ENCODE measurements at regions not wholly inside any gene's neighbourhood (a gene's known extent, or its start where the extent isn't known, plus 50 kb on each side); places are given as distances from the start of the nearest gene placed in this dataset.

- ChIA-PET CTCF (no interaction called here), POLR2A (no interaction called here)
- DNase-seq (ENCODE audit: extremely low spot score), result no peak
- TF ChIP-seq ARNT (IDR thresholded peaks at IDR 0.05), result no peak
These were observed 56.4 kb upstream of the DDIT4L start for GRCh38 chr4:100246697-100247096.

- DNase-seq (ENCODE audit: extremely low spot score), result no peak
- ChIA-PET CTCF (no interaction called here), POLR2A (no interaction called here)
- TF ChIP-seq BHLHE40 (IDR thresholded peaks at IDR 0.05; ENCODE audit: borderline replicate concordance) (no peak), NFRKB (IDR thresholded peaks at IDR 0.05) (no peak), TARDBP (IDR thresholded peaks at IDR 0.05) (no peak), SUZ12 (IDR thresholded peaks at IDR 0.05) (no peak), L3MBTL2 (conservative IDR thresholded peaks at IDR 0.05) (no peak), FOXA1 (IDR thresholded peaks at IDR 0.05) (no peak), SP1 (IDR thresholded peaks at IDR 0.05) (no peak), CTBP1 (IDR thresholded peaks at IDR 0.05; ENCODE audit: borderline replicate concordance) (no peak), ZNF384 (IDR thresholded peaks at IDR 0.05) (no peak), ARNT (IDR thresholded peaks at IDR 0.05) (no peak), FOXK2 (IDR thresholded peaks at IDR 0.05) (no peak), HDGF (IDR thresholded peaks at IDR 0.05; ENCODE audit: borderline replicate concordance) (no peak), PKNOX1 (IDR thresholded peaks at IDR 0.05) (no peak), FOXM1 (IDR thresholded peaks at IDR 0.05; ENCODE audit: borderline replicate concordance) (no peak), ELF4 (IDR thresholded peaks at IDR 0.05) (no peak), LEF1 (IDR thresholded peaks at IDR 0.05; ENCODE audit: borderline replicate concordance) (no peak)
These were observed 54.1 kb upstream of the DDIT4L start for GRCh38 chr4:100244347-100244746.
